ENCODE measurements at regions not wholly inside any gene's neighbourhood (a gene's known extent, or its start where the extent isn't known, plus 50 kb on each side); places are given as distances from the start of the nearest gene placed in this dataset.

DNA sequence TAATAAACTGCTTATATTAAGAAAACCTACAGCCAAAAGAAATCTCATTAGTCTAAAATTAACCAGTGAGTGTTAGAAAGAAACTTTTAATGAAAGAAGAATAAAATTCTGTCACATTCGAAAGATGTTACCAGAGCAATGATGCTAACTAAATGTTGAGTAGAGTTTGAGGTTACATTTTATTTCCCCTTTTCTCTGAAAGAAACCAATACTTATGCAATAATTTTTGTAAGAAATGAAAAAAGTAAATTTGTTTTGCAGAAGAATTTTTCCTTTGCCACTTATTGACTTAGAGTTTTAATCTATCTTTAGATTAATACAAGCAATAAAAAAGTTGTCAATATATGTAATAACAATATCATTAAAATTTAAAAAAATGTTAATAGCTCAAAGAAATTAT is 574.0 kb upstream of the GALNTL6 start:
- no peak for TF ChIP-seq SUZ12 (IDR thresholded peaks at IDR 0.05; ENCODE audit: extremely low read depth, insufficient read depth, insufficient read length)
- no peak for TF ChIP-seq ZNF274 (IDR thresholded peaks at IDR 0.05; ENCODE audit: low read depth, low read length)

All from NT2/D1 (cell line).